ENCODE measurements at regions not wholly inside any gene's neighbourhood (a gene's known extent, or its start where the extent isn't known, plus 50 kb on each side); places are given as distances from the start of the nearest gene placed in this dataset.

GRCh38 chrX:96430756-96431455 lies 253.7 kb upstream of the DIAPH2 start:
- no peak for DNase-seq (ENCODE audit: extremely low spot score, unreplicated experiment)

GRCh38 chrX:96432647-96433046 lies 252.0 kb upstream of the DIAPH2 start:
- TF ChIP-seq CTCF (conservative IDR thresholded peaks at IDR 0.05), result no peak
- no peak for DNase-seq (ENCODE audit: extremely low spot score, unreplicated experiment)
- no peaks in the 10 kb centered on the region for H3K36me3 Mint-ChIP-seq
- H3K4me3 Mint-ChIP-seq, result no peak overlapping the region
- H3K27me3 Mint-ChIP-seq, result no peaks in the 10 kb centered on the region
- H3K4me1 Mint-ChIP-seq (ENCODE audit: unreplicated experiment), result peaks cover 7% of the 10 kb centered on the region
- H3K9me3 Mint-ChIP-seq, result no peaks in the 10 kb centered on the region
- no peak overlapping the region for H3K27ac Mint-ChIP-seq

More at GRCh38 chrX:96430756-96431455, 253.7 kb upstream of the DIAPH2 start:
- H3K36me3 Mint-ChIP-seq, result no peaks in the 10 kb centered on the region
- no peak overlapping the region for H3K4me3 Mint-ChIP-seq
- H3K9me3 Mint-ChIP-seq, result no peaks in the 10 kb centered on the region
- H3K27ac Mint-ChIP-seq, result no peak overlapping the region
- TF ChIP-seq CTCF (conservative IDR thresholded peaks at IDR 0.05), result no peak
- peaks cover 7% of the 10 kb centered on the region for H3K4me1 Mint-ChIP-seq (ENCODE audit: unreplicated experiment)
- no peaks in the 10 kb centered on the region for H3K27me3 Mint-ChIP-seq

- no peak overlapping the region for H3K4me3 Mint-ChIP-seq
- peaks cover 7% of the 10 kb centered on the region for H3K4me1 Mint-ChIP-seq (ENCODE audit: unreplicated experiment)
- peaks cover under 1% of the 10 kb centered on the region for H3K27me3 Mint-ChIP-seq
- no peak overlapping the region for H3K27ac Mint-ChIP-seq
- no peaks in the 10 kb centered on the region for H3K36me3 Mint-ChIP-seq
- no peak for DNase-seq (ENCODE audit: extremely low spot score, unreplicated experiment)
- no peak for TF ChIP-seq CTCF (conservative IDR thresholded peaks at IDR 0.05)
- H3K9me3 Mint-ChIP-seq, result no peaks in the 10 kb centered on the region
These were observed 251.1 kb upstream of the DIAPH2 start for GRCh38 chrX:96433409-96434077.

- H3K9me3 Mint-ChIP-seq, result no peaks in the 10 kb centered on the region
- no peak for TF ChIP-seq CTCF (conservative IDR thresholded peaks at IDR 0.05)
- H3K4me3 Mint-ChIP-seq, result no peak overlapping the region
- no peaks in the 10 kb centered on the region for H3K36me3 Mint-ChIP-seq
- no peak for DNase-seq (ENCODE audit: extremely low spot score, unreplicated experiment)
- H3K27ac Mint-ChIP-seq, result no peak overlapping the region
- H3K27me3 Mint-ChIP-seq, result peaks cover 6% of the 10 kb centered on the region
- H3K4me1 Mint-ChIP-seq (ENCODE audit: unreplicated experiment), result peaks cover 6% of the 10 kb centered on the region
These were observed 249.1 kb upstream of the DIAPH2 start for GRCh38 chrX:96435378-96436035.

GRCh38 chrX:96436105-96436504 lies 248.5 kb upstream of the DIAPH2 start:
- Mint-ChIP-seq H3K4me3 (no peak overlapping the region), H3K27me3 (peaks cover 7% of the 10 kb centered on the region), H3K4me1 (ENCODE audit: unreplicated experiment) (peaks cover under 1% of the 10 kb centered on the region), H3K27ac (no peak overlapping the region), H3K9me3 (no peaks in the 10 kb centered on the region), H3K36me3 (no peaks in the 10 kb centered on the region)
- DNase-seq (ENCODE audit: extremely low spot score, unreplicated experiment), result no peak
- no peak for TF ChIP-seq CTCF (conservative IDR thresholded peaks at IDR 0.05)

Data from type B pancreatic cell (in vitro differentiated cells).